ENCODE measurements at regions not wholly inside any gene's neighbourhood (a gene's known extent, or its start where the extent isn't known, plus 50 kb on each side); places are given as distances from the start of the nearest gene placed in this dataset.

- no peaks in the 10 kb centered on the region for H3K27me3 ChIP-seq (ENCODE audit: insufficient read depth, low read length)
- no peaks in the 10 kb centered on the region for H3K9me2 ChIP-seq (ENCODE audit: low read depth, low read length)
- H3K36me3 ChIP-seq (ENCODE audit: insufficient read depth, low read length) = no peaks in the 10 kb centered on the region
- H3K9me3 ChIP-seq (ENCODE audit: low read length) = no peaks in the 10 kb centered on the region
- H3K9ac ChIP-seq (ENCODE audit: low read length) = no peak overlapping the region
- H3K79me2 ChIP-seq (ENCODE audit: insufficient read depth, low read length) = no peaks in the 10 kb centered on the region
- no peak overlapping the region for H3K27ac ChIP-seq (ENCODE audit: low read depth, low read length, poor library complexity, severe bottlenecking)
- H3K4me3 ChIP-seq (ENCODE audit: low read depth, low read length, poor library complexity, severe bottlenecking) = no peak overlapping the region
- no peaks in the 10 kb centered on the region for H4K20me1 ChIP-seq (ENCODE audit: insufficient read depth, low read length)
- H3K4me1 ChIP-seq (ENCODE audit: insufficient read depth, low read length, severe bottlenecking) = no peaks in the 10 kb centered on the region
- no peaks in the 10 kb centered on the region for H3F3A ChIP-seq (ENCODE audit: insufficient read depth, low read length)
- TF ChIP-seq, protein P1, sequence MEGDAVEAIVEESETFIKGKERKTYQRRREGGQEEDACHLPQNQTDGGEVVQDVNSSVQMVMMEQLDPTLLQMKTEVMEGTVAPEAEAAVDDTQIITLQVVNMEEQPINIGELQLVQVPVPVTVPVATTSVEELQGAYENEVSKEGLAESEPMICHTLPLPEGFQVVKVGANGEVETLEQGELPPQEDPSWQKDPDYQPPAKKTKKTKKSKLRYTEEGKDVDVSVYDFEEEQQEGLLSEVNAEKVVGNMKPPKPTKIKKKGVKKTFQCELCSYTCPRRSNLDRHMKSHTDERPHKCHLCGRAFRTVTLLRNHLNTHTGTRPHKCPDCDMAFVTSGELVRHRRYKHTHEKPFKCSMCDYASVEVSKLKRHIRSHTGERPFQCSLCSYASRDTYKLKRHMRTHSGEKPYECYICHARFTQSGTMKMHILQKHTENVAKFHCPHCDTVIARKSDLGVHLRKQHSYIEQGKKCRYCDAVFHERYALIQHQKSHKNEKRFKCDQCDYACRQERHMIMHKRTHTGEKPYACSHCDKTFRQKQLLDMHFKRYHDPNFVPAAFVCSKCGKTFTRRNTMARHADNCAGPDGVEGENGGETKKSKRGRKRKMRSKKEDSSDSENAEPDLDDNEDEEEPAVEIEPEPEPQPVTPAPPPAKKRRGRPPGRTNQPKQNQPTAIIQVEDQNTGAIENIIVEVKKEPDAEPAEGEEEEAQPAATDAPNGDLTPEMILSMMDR (IDR thresholded peaks at IDR 0.05; ENCODE audit: low read length) = no peak
- no peak for TF ChIP-seq EZH2 (IDR thresholded peaks at IDR 0.05; ENCODE audit: borderline replicate concordance, low read length)
- no peak overlapping the region for H3K4me2 ChIP-seq (ENCODE audit: low read length)
- no peak overlapping the region for H2AFZ ChIP-seq (ENCODE audit: low read length)
Measured at GRCh38 chr15:95288626-95289025, 1041.9 kb upstream of the NR2F2 start.

DNA sequence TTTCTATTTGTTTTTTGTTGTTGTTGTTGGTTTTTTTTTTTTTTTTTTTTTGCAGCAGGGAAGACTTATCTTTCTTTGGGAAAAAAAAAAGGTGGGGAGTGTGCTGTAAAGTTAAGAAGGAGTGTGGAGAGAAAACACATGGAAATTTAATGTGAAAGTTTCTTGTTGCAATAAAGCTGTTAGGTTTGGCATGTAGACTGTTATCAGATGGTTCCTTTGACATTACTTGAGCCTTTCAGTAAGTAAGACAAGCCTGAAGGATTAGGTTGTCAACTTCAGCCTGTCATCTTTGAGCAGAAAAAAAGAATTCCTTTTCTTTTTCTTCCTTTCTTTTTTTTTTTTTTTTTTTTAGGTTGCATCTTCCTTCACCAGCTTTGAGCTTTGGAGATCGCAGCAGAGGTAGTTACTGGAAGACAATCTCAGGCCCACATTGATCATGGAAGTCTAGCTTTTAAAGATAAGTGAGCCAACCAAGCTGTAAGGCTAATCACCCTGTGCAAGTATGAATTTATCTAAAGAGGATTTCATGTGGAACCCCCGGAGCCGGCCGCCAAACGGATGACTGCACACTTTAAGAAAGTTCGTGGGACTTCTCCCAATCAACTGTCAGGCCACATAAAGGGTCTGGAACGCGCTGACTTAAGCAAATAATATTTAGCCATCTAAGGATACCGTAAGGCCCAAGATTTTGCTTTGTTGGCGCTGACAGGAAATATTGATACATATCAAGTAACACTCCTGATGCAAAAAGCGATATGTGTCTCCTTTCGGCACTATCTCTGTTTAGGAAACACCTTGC is 1040.1 kb upstream of the NR2F2 start:
- no peaks in the 10 kb centered on the region for H3F3A ChIP-seq (ENCODE audit: insufficient read depth, low read length)
- H3K36me3 ChIP-seq (ENCODE audit: insufficient read depth, low read length) = no peaks in the 10 kb centered on the region
- no peak overlapping the region for H3K27ac ChIP-seq (ENCODE audit: low read depth, low read length, poor library complexity, severe bottlenecking)
- no peak overlapping the region for H3K4me2 ChIP-seq (ENCODE audit: low read length)
- TF ChIP-seq, protein P1 (IDR thresholded peaks at IDR 0.05; ENCODE audit: low read length) = no peak
- no peaks in the 10 kb centered on the region for H4K20me1 ChIP-seq (ENCODE audit: insufficient read depth, low read length)
- no peaks in the 10 kb centered on the region for H3K79me2 ChIP-seq (ENCODE audit: insufficient read depth, low read length)
- no peaks in the 10 kb centered on the region for H3K9me3 ChIP-seq (ENCODE audit: low read length)
- no peaks in the 10 kb centered on the region for H3K4me1 ChIP-seq (ENCODE audit: insufficient read depth, low read length, severe bottlenecking)
- no peak overlapping the region for H3K4me3 ChIP-seq (ENCODE audit: low read depth, low read length, poor library complexity, severe bottlenecking)
- no peak overlapping the region for H3K9ac ChIP-seq (ENCODE audit: low read length)
- no peak overlapping the region for H2AFZ ChIP-seq (ENCODE audit: low read length)
- H3K27me3 ChIP-seq (ENCODE audit: insufficient read depth, low read length) = no peaks in the 10 kb centered on the region
- H3K9me2 ChIP-seq (ENCODE audit: low read depth, low read length) = no peaks in the 10 kb centered on the region

GRCh38 chr15:95291898-95292472 is 1038.5 kb upstream of the NR2F2 start:
- no peak overlapping the region for H3K9ac ChIP-seq (ENCODE audit: low read length)
- H3K79me2 ChIP-seq (ENCODE audit: insufficient read depth, low read length) = no peaks in the 10 kb centered on the region
- no peaks in the 10 kb centered on the region for H3K36me3 ChIP-seq (ENCODE audit: insufficient read depth, low read length)
- no peaks in the 10 kb centered on the region for H3K27me3 ChIP-seq (ENCODE audit: insufficient read depth, low read length)
- no peaks in the 10 kb centered on the region for H3K9me3 ChIP-seq (ENCODE audit: low read length)
- TF ChIP-seq, protein P1 (IDR thresholded peaks at IDR 0.05; ENCODE audit: low read length) = peak; percentile 77
- TF ChIP-seq EZH2 (IDR thresholded peaks at IDR 0.05; ENCODE audit: borderline replicate concordance, low read length) = no peak
- H3K4me3 ChIP-seq (ENCODE audit: low read depth, low read length, poor library complexity, severe bottlenecking) = no peak overlapping the region
- no peak overlapping the region for H3K4me2 ChIP-seq (ENCODE audit: low read length)
- H3K4me1 ChIP-seq (ENCODE audit: insufficient read depth, low read length, severe bottlenecking) = no peaks in the 10 kb centered on the region
- H3K27ac ChIP-seq (ENCODE audit: low read depth, low read length, poor library complexity, severe bottlenecking) = no peak overlapping the region
- no peak overlapping the region for H2AFZ ChIP-seq (ENCODE audit: low read length)
- no peaks in the 10 kb centered on the region for H3F3A ChIP-seq (ENCODE audit: insufficient read depth, low read length)
- no peaks in the 10 kb centered on the region for H4K20me1 ChIP-seq (ENCODE audit: insufficient read depth, low read length)
- H3K9me2 ChIP-seq (ENCODE audit: low read depth, low read length) = no peaks in the 10 kb centered on the region
